Stromal cell of bone marrow (primary cell): ENCODE measurements at regions not wholly inside any gene's neighbourhood (a gene's known extent, or its start where the extent isn't known, plus 50 kb on each side); places are given as distances from the start of the nearest gene placed in this dataset.

Source experiments
- DNase-seq: peaks from one replicate; pipeline ENCODE4 v3.0.0-alpha.2; 2012; ENCODE audit warnings: low read depth

GRCh38 chr5:2032432-2032831, 149.7 kb upstream of the IRX4 start:
- DNase-seq: no peak

GRCh38 chr5:2031581-2031980, 148.9 kb upstream of the IRX4 start:
- no peak for DNase-seq

GRCh38 chr5:2030131-2030530, 147.4 kb upstream of the IRX4 start:
- no peak for DNase-seq

- DNase-seq: peak; percentile 2
Observed at GRCh38 chr5:2029206-2029605, 146.5 kb upstream of the IRX4 start.

- DNase-seq: no peak
Observed at GRCh38 chr5:2027790-2028189, 145.1 kb upstream of the IRX4 start.

GRCh38 chr5:2024986-2025721, 142.4 kb upstream of the IRX4 start:
- DNase-seq: no peak

GRCh38 chr5:2023196-2023595, 140.5 kb upstream of the IRX4 start:
- DNase-seq: no peak

GRCh38 chr5:2022436-2022835, 139.7 kb upstream of the IRX4 start:
- DNase-seq: no peak

- no peak for DNase-seq
Observed at GRCh38 chr5:2021484-2022176, 138.9 kb upstream of the IRX4 start.

- DNase-seq: no peak
Observed at GRCh38 chr5:2020730-2021129, 138.0 kb upstream of the IRX4 start.

- DNase-seq: no peak
Observed at GRCh38 chr5:2019716-2020115, 137.0 kb upstream of the IRX4 start.

- no peak for DNase-seq
Observed at GRCh38 chr5:2018390-2018724, 135.6 kb upstream of the IRX4 start.

- no peak for DNase-seq
Observed at GRCh38 chr5:2017540-2018389, 135.0 kb upstream of the IRX4 start.

- DNase-seq: no peak
Observed at GRCh38 chr5:2015961-2016360, 133.2 kb upstream of the IRX4 start.

GRCh38 chr5:2015124-2015848, 132.6 kb upstream of the IRX4 start:
- no peak for DNase-seq

GRCh38 chr5:2014058-2014610, 131.4 kb upstream of the IRX4 start:
- DNase-seq: no peak

GRCh38 chr5:2013301-2014057, 130.8 kb upstream of the IRX4 start:
- no peak for DNase-seq

GRCh38 chr5:2012885-2013284, 130.2 kb upstream of the IRX4 start:
- DNase-seq: no peak

GRCh38 chr5:2011481-2012411, 129.0 kb upstream of the IRX4 start:
- no peak for DNase-seq

- DNase-seq: no peak
Observed at GRCh38 chr5:2010940-2011339, 128.2 kb upstream of the IRX4 start.
